ENCODE measurements at regions not wholly inside any gene's neighbourhood (a gene's known extent, or its start where the extent isn't known, plus 50 kb on each side); places are given as distances from the start of the nearest gene placed in this dataset.

GRCh38 chr12:107983756-107984472 lies 145.2 kb upstream of the WSCD2 start:
- H3K9me3 Mint-ChIP-seq, result no peaks in the 10 kb centered on the region
- TF ChIP-seq, protein P1, sequence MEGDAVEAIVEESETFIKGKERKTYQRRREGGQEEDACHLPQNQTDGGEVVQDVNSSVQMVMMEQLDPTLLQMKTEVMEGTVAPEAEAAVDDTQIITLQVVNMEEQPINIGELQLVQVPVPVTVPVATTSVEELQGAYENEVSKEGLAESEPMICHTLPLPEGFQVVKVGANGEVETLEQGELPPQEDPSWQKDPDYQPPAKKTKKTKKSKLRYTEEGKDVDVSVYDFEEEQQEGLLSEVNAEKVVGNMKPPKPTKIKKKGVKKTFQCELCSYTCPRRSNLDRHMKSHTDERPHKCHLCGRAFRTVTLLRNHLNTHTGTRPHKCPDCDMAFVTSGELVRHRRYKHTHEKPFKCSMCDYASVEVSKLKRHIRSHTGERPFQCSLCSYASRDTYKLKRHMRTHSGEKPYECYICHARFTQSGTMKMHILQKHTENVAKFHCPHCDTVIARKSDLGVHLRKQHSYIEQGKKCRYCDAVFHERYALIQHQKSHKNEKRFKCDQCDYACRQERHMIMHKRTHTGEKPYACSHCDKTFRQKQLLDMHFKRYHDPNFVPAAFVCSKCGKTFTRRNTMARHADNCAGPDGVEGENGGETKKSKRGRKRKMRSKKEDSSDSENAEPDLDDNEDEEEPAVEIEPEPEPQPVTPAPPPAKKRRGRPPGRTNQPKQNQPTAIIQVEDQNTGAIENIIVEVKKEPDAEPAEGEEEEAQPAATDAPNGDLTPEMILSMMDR (IDR thresholded peaks at IDR 0.05; ENCODE audit: unreplicated experiment in 3 of 3), result no peak
- no peaks in the 10 kb centered on the region for H3K4me1 Mint-ChIP-seq
- H3K27ac Mint-ChIP-seq, result no peak overlapping the region
- H3K36me3 Mint-ChIP-seq (ENCODE audit: low read depth), result no peaks in the 10 kb centered on the region
- H3K4me3 Mint-ChIP-seq, result no peak overlapping the region
- H3K27me3 Mint-ChIP-seq (ENCODE audit: low read depth), result peaks cover 13% of the 10 kb centered on the region

- no peak overlapping the region for H3K27ac Mint-ChIP-seq
- TF ChIP-seq, protein P1 (IDR thresholded peaks at IDR 0.05; ENCODE audit: unreplicated experiment in 3 of 3), result no peak
- H3K4me3 Mint-ChIP-seq, result no peak overlapping the region
- H3K4me1 Mint-ChIP-seq, result no peaks in the 10 kb centered on the region
- H3K27me3 Mint-ChIP-seq (ENCODE audit: low read depth), result peaks cover 22% of the 10 kb centered on the region
- no peaks in the 10 kb centered on the region for H3K9me3 Mint-ChIP-seq
- H3K36me3 Mint-ChIP-seq (ENCODE audit: low read depth), result no peaks in the 10 kb centered on the region
Observed at GRCh38 chr12:107984973-107985372, 144.1 kb upstream of the WSCD2 start.

GRCh38 chr12:107986183-107986582 lies 142.9 kb upstream of the WSCD2 start:
- peaks cover 22% of the 10 kb centered on the region for H3K27me3 Mint-ChIP-seq (ENCODE audit: low read depth)
- TF ChIP-seq, protein P1 (IDR thresholded peaks at IDR 0.05; ENCODE audit: unreplicated experiment in 3 of 3), result no peak
- no peak overlapping the region for H3K4me3 Mint-ChIP-seq
- no peaks in the 10 kb centered on the region for H3K36me3 Mint-ChIP-seq (ENCODE audit: low read depth)
- no peaks in the 10 kb centered on the region for H3K4me1 Mint-ChIP-seq
- no peaks in the 10 kb centered on the region for H3K9me3 Mint-ChIP-seq
- no peak overlapping the region for H3K27ac Mint-ChIP-seq

GRCh38 chr12:107990325-107990724 lies 138.8 kb upstream of the WSCD2 start:
- TF ChIP-seq, protein P1 (IDR thresholded peaks at IDR 0.05; ENCODE audit: unreplicated experiment in 3 of 3), result peak; percentile 48 to 58 (median 56)
- Mint-ChIP-seq H3K27ac (no peak overlapping the region), H3K27me3 (ENCODE audit: low read depth) (peaks cover 20% of the 10 kb centered on the region)

DNA sequence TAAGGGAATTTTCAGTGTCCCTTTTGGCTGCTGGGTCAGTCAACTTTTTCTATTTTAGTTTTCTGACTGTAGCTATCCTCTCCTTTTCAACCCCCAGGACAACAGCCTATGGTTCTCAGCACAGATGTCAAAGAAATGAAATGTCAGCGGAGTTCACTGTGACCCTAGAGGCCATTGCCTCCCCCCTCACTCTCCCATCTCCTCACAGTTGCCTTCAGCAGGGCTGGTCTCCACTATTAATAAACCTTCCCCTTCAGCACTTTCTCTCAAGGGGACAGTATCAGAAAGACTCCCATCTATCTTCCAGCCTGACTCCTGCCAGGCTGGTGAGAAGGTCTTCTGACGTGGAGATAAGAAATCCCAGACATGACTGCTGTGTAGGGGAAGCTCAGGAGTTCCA lies 137.1 kb upstream of the WSCD2 start:
- Mint-ChIP-seq H3K4me3 (no peak overlapping the region), H3K27me3 (ENCODE audit: low read depth) (peaks cover 32% of the 10 kb centered on the region), H3K27ac (no peak overlapping the region), H3K36me3 (ENCODE audit: low read depth) (no peaks in the 10 kb centered on the region), H3K9me3 (no peaks in the 10 kb centered on the region), H3K4me1 (no peaks in the 10 kb centered on the region)
- TF ChIP-seq, protein P1 (IDR thresholded peaks at IDR 0.05; ENCODE audit: unreplicated experiment in 3 of 3), result no peak

More at GRCh38 chr12:107990325-107990724, 138.8 kb upstream of the WSCD2 start:
- no peak overlapping the region for H3K4me3 Mint-ChIP-seq
- no peaks in the 10 kb centered on the region for H3K4me1 Mint-ChIP-seq
- no peaks in the 10 kb centered on the region for H3K9me3 Mint-ChIP-seq
- H3K36me3 Mint-ChIP-seq (ENCODE audit: low read depth), result no peaks in the 10 kb centered on the region

GRCh38 chr12:107992870-107993451 lies 136.1 kb upstream of the WSCD2 start:
- TF ChIP-seq, protein P1 (IDR thresholded peaks at IDR 0.05; ENCODE audit: unreplicated experiment in 3 of 3), result peak; percentile 49 to 64 (median 50)
- H3K4me3 Mint-ChIP-seq, result no peak overlapping the region
- H3K4me1 Mint-ChIP-seq, result no peaks in the 10 kb centered on the region
- H3K27me3 Mint-ChIP-seq (ENCODE audit: low read depth), result peaks cover 32% of the 10 kb centered on the region
- H3K9me3 Mint-ChIP-seq, result no peaks in the 10 kb centered on the region
- no peak overlapping the region for H3K27ac Mint-ChIP-seq
- H3K36me3 Mint-ChIP-seq (ENCODE audit: low read depth), result no peaks in the 10 kb centered on the region

Measured in nephron (organoid).